Activated CD4-positive, alpha-beta T cell treated with anti-CD3 and anti-CD28 coated beads for 1 hour (primary cell): ENCODE measurements at regions not wholly inside any gene's neighbourhood (a gene's known extent, or its start where the extent isn't known, plus 50 kb on each side); places are given as distances from the start of the nearest gene placed in this dataset.
"Not testable (repeated sequence)": the region's sequence is repeated elsewhere in the genome, so short reads cannot be mapped to it uniquely, and the experiment has no call there.

Experiments used
- DNase-seq: peaks from one replicate; pipeline ENCODE4 v3.0.0-alpha.2; 2020

GRCh38 chr5:177664737-177665136 is 64.8 kb downstream of the B4GALT7 start:
- DNase-seq = not testable (repeated sequence)

- DNase-seq = not testable (repeated sequence)
Measured at GRCh38 chr5:177665172-177665571, 65.2 kb downstream of the B4GALT7 start.

- DNase-seq = not testable (repeated sequence)
Measured at GRCh38 chr5:177665960-177666359, 66.0 kb downstream of the B4GALT7 start.

- not testable (repeated sequence) for DNase-seq
Measured at GRCh38 chr5:177671035-177671754, 71.3 kb downstream of the B4GALT7 start.

GRCh38 chr5:177671755-177672690 is 72.1 kb downstream of the B4GALT7 start:
- peak; percentile 66 for DNase-seq
